Amniotic epithelial cell (primary cell): ENCODE measurements at regions not wholly inside any gene's neighbourhood (a gene's known extent, or its start where the extent isn't known, plus 50 kb on each side); places are given as distances from the start of the nearest gene placed in this dataset.

ENCODE experiments used
- DNase-seq: peaks from one replicate; pipeline ENCODE4 v3.0.0-alpha.2; 2010; ENCODE audit warnings: low read depth

- DNase-seq: no peak
Observed at GRCh38 chr5:101932599-101932998, 363.5 kb downstream of the SLCO4C1 start.

- no peak for DNase-seq
Observed at GRCh38 chr5:101929628-101930027, 366.5 kb downstream of the SLCO4C1 start.

GRCh38 chr5:101917166-101917565 lies 378.9 kb downstream of the SLCO4C1 start:
- no peak for DNase-seq

GRCh38 chr5:101915554-101915953 lies 380.5 kb downstream of the SLCO4C1 start:
- DNase-seq: no peak

GRCh38 chr5:101904736-101905135 lies 391.3 kb downstream of the SLCO4C1 start:
- DNase-seq: no peak

GRCh38 chr5:101897914-101898313 lies 398.2 kb downstream of the SLCO4C1 start:
- DNase-seq: no peak

- no peak for DNase-seq
Observed at GRCh38 chr5:101894985-101895384, 401.1 kb downstream of the SLCO4C1 start.

- DNase-seq: no peak
Observed at GRCh38 chr5:101878190-101878589, 417.9 kb downstream of the SLCO4C1 start.

- DNase-seq: no peak
Observed at GRCh38 chr5:101877451-101877850, 418.6 kb downstream of the SLCO4C1 start.

GRCh38 chr5:101866473-101866872 lies 429.6 kb downstream of the SLCO4C1 start:
- DNase-seq: no peak

- no peak for DNase-seq
Observed at GRCh38 chr5:101860563-101860962, 435.5 kb downstream of the SLCO4C1 start.

GRCh38 chr5:101860145-101860544 lies 435.9 kb downstream of the SLCO4C1 start:
- no peak for DNase-seq

- no peak for DNase-seq
Observed at GRCh38 chr5:101846496-101846895, 449.6 kb downstream of the SLCO4C1 start.

- DNase-seq: no peak
Observed at GRCh38 chr5:101843055-101843454, 453.0 kb downstream of the SLCO4C1 start.

- DNase-seq: no peak
Observed at GRCh38 chr5:101838435-101838834, 457.6 kb downstream of the SLCO4C1 start.

- DNase-seq: no peak
Observed at GRCh38 chr5:101829255-101829654, 466.8 kb downstream of the SLCO4C1 start.

- DNase-seq: no peak
Observed at GRCh38 chr5:101811466-101811865, 484.6 kb downstream of the SLCO4C1 start.

GRCh38 chr5:101806410-101806809 lies 489.7 kb downstream of the SLCO4C1 start:
- no peak for DNase-seq

GRCh38 chr5:101796427-101796826 lies 499.7 kb downstream of the SLCO4C1 start:
- no peak for DNase-seq

GRCh38 chr5:101788797-101789196 lies 507.3 kb downstream of the SLCO4C1 start:
- no peak for DNase-seq

- DNase-seq: no peak
Observed at GRCh38 chr5:101785090-101785489, 511.0 kb downstream of the SLCO4C1 start.

GRCh38 chr5:101783241-101784013 lies 512.7 kb downstream of the SLCO4C1 start:
- DNase-seq: no peak

GRCh38 chr5:101782352-101783103 lies 513.6 kb downstream of the SLCO4C1 start:
- no peak for DNase-seq
